HEK293 (cell line): ENCODE measurements at regions not wholly inside any gene's neighbourhood (a gene's known extent, or its start where the extent isn't known, plus 50 kb on each side); places are given as distances from the start of the nearest gene placed in this dataset.

ENCODE experiments used
- CTCF ChIA-PET: fragments of 350-600 bp; formaldehyde crosslinking; extraction: SDS; loops from one replicate; lab custom pipeline; 2021; ENCODE audit warnings: antibody characterized with exemption; lab: Yijun Ruan, JAX
- POLR2A ChIA-PET: fragments of 300-600 bp; formaldehyde crosslinking; extraction: SDS; loops from one replicate; lab custom pipeline; 2020; ENCODE audit warnings: antibody characterized with exemption, inconsistent platforms; lab: Yijun Ruan, JAX
- H3K27ac ChIP-seq: fragments of 200-500 bp; sonication (Bioruptor generic); 2 replicates; pipeline ENCODE4 v1.5.1; 2014; ENCODE audit warnings: low read depth, low read length, control low read depth, inconsistent platforms; ENCODE audit errors: extremely low read depth
- H3K36me3 ChIP-seq, 2 experiments: fragments of 200-500 bp in 1 of 2; sonication (Bioruptor generic) in 1 of 2; 1 replicate in 1 of 2; 2 replicates in 1 of 2; pipeline ENCODE4 v1.5.1; 2014 to 2017; ENCODE audit warnings: inconsistent platforms in 2 of 2, low read length in 2 of 2; ENCODE audit not compliant: control insufficient read depth in 2 of 2, insufficient read depth in 1 of 2
- H3K4me1 ChIP-seq: fragments of 200-500 bp; sonication (Bioruptor generic); 2 replicates; pipeline ENCODE4 v1.5.1; 2014; ENCODE audit warnings: mild to moderate bottlenecking, low read length, inconsistent platforms; ENCODE audit not compliant: control insufficient read depth, insufficient read depth
- H3K4me3 ChIP-seq: 2 replicates; pipeline ENCODE4 v1.5.1; 2011; ENCODE audit warnings: low read depth, mild to moderate bottlenecking, control low read depth, low read length, moderate library complexity
- H3K9me3 ChIP-seq: fragments of 200-500 bp; sonication (Bioruptor generic); 2 replicates; pipeline ENCODE4 v1.5.1; 2014; ENCODE audit warnings: low read depth, low read length, inconsistent platforms; ENCODE audit not compliant: control insufficient read depth, insufficient read depth
- INSM2 ChIP-seq: fragments of 450-650 bp; formaldehyde crosslinking; IDR thresholded peaks from 2 replicates; pipeline ENCODE4 v1.5.1; 2016; ENCODE audit warnings: missing biosample characterization, missing genetic modification characterization
- PATZ1 ChIP-seq: fragments of 450-650 bp; formaldehyde crosslinking; IDR thresholded peaks from 2 replicates; pipeline ENCODE4 v1.5.1; 2016; ENCODE audit warnings: missing biosample characterization, missing genetic modification characterization
- ZBTB48 ChIP-seq: fragments of 450-650 bp; formaldehyde crosslinking; IDR thresholded peaks from 2 replicates; pipeline ENCODE4 v1.5.1; 2016; ENCODE audit warnings: missing biosample characterization, missing genetic modification characterization
- ZBTB7A ChIP-seq: fragments of 450-650 bp; formaldehyde crosslinking; IDR thresholded peaks from 2 replicates; pipeline ENCODE4 v1.5.1; 2016; ENCODE audit warnings: low read depth, missing biosample characterization, missing genetic modification characterization
- ZNF155 ChIP-seq: fragments of 450-650 bp; formaldehyde crosslinking; IDR thresholded peaks from 2 replicates; pipeline ENCODE4 v1.5.1; 2016; ENCODE audit warnings: missing biosample characterization, missing genetic modification characterization
- ZNF2 ChIP-seq: fragments of 450-650 bp; formaldehyde crosslinking; IDR thresholded peaks from 2 replicates; pipeline ENCODE4 v1.5.1; 2016; ENCODE audit warnings: missing biosample characterization, missing genetic modification characterization
- ZNF211 ChIP-seq: fragments of 450-650 bp; formaldehyde crosslinking; IDR thresholded peaks from 2 replicates; pipeline ENCODE4 v1.5.1; 2016; ENCODE audit warnings: low read depth, missing biosample characterization, missing genetic modification characterization
- ZNF23 ChIP-seq: fragments of 450-650 bp; formaldehyde crosslinking; IDR thresholded peaks from 2 replicates; pipeline ENCODE4 v1.5.1; 2016; ENCODE audit warnings: missing biosample characterization, missing genetic modification characterization, borderline replicate concordance
- ZNF26 ChIP-seq: fragments of 450-650 bp; formaldehyde crosslinking; IDR thresholded peaks from 2 replicates; pipeline ENCODE4 v1.5.1; 2016; ENCODE audit warnings: missing biosample characterization, missing genetic modification characterization
- ZNF366 ChIP-seq: fragments of 450-650 bp; formaldehyde crosslinking; conservative IDR thresholded peaks from 2 replicates; pipeline ENCODE4 v1.5.1; 2016; ENCODE audit warnings: missing biosample characterization, missing genetic modification characterization
- ZNF426 ChIP-seq: fragments of 450-650 bp; formaldehyde crosslinking; IDR thresholded peaks from 2 replicates; pipeline ENCODE4 v1.5.1; 2017; ENCODE audit warnings: missing biosample characterization, missing genetic modification characterization, mild to moderate bottlenecking, inconsistent platforms, moderate library complexity
- ZNF544 ChIP-seq: fragments of 450-650 bp; formaldehyde crosslinking; IDR thresholded peaks from 2 replicates; pipeline ENCODE4 v1.5.0; 2017; ENCODE audit warnings: missing biosample characterization, missing genetic modification characterization
- ZNF610 ChIP-seq: fragments of 450-650 bp; formaldehyde crosslinking; IDR thresholded peaks from 2 replicates; pipeline ENCODE4 v1.5.1; 2016; ENCODE audit warnings: missing biosample characterization, missing genetic modification characterization, borderline replicate concordance
- ZNF624 ChIP-seq: fragments of 450-650 bp; formaldehyde crosslinking; IDR thresholded peaks from 2 replicates; pipeline ENCODE4 v1.5.1; 2017; ENCODE audit warnings: missing biosample characterization, missing genetic modification characterization
- ZNF654 ChIP-seq: fragments of 450-650 bp; formaldehyde crosslinking; IDR thresholded peaks from 2 replicates; pipeline ENCODE4 v1.5.1; 2016; ENCODE audit warnings: low read depth, missing biosample characterization, missing genetic modification characterization
- ZNF677 ChIP-seq: fragments of 450-650 bp; IDR thresholded peaks from 2 replicates; pipeline ENCODE4 v1.5.0; 2018; ENCODE audit warnings: missing biosample characterization, mild to moderate bottlenecking, missing genetic modification characterization, moderate library complexity
- ZNF777 ChIP-seq: fragments of 450-650 bp; formaldehyde crosslinking; IDR thresholded peaks from 2 replicates; pipeline ENCODE4 v1.5.1; 2017; ENCODE audit warnings: missing biosample characterization, missing genetic modification characterization, borderline replicate concordance
- ZNF791 ChIP-seq: fragments of 450-650 bp; formaldehyde crosslinking; IDR thresholded peaks from 2 replicates; pipeline ENCODE4 v1.5.1; 2016; ENCODE audit warnings: missing biosample characterization, missing genetic modification characterization
- ZNF792 ChIP-seq: fragments of 450-650 bp; formaldehyde crosslinking; IDR thresholded peaks from 2 replicates; pipeline ENCODE4 v1.5.1; 2016; ENCODE audit warnings: missing biosample characterization, missing genetic modification characterization
- ZNF837 ChIP-seq: fragments of 450-650 bp; formaldehyde crosslinking; IDR thresholded peaks from 2 replicates; pipeline ENCODE4 v1.5.1; 2016; ENCODE audit warnings: missing biosample characterization, missing genetic modification characterization
- ZNF843 ChIP-seq: fragments of 450-650 bp; formaldehyde crosslinking; IDR thresholded peaks from 2 replicates; pipeline ENCODE4 v1.5.1; 2016; ENCODE audit warnings: missing biosample characterization, missing genetic modification characterization
- ZXDB ChIP-seq: fragments of 450-650 bp; formaldehyde crosslinking; IDR thresholded peaks from 2 replicates; pipeline ENCODE4 v1.5.1; 2016; ENCODE audit warnings: missing biosample characterization, missing genetic modification characterization

- TF ChIP-seq INSM2 (tag by site-specific recombination): no peak
- no peak for TF ChIP-seq ZXDB (tag by site-specific recombination)
- TF ChIP-seq ZNF777 (tag by site-specific recombination): no peak
- TF ChIP-seq ZNF26 (tag by site-specific recombination): no peak
- TF ChIP-seq ZNF2 (tag by site-specific recombination): no peak
- TF ChIP-seq ZNF366: no peak
Measured at GRCh38 chr18:42475157-42475556, 520.1 kb downstream of the PIK3C3 start (continued).

- ChIA-PET POLR2A (no interaction called here), CTCF (no interaction called here)
- Histone ChIP-seq H3K4me3 (no peak overlapping the region), H3K27ac (no peak overlapping the region), H3K4me1 (no peaks in the 10 kb centered on the region; the same call in 1 of the 2 replicates), H3K9me3 (no peaks in the 10 kb centered on the region), H3K36me3 (no peaks in the 10 kb centered on the region)
- no peak for TF ChIP-seq ZBTB7A (tag by site-specific recombination)
- no peak for TF ChIP-seq ZNF2 (tag by site-specific recombination)
- TF ChIP-seq ZBTB48 (tag by site-specific recombination): no peak
- TF ChIP-seq ZNF843: no peak
- no peak for TF ChIP-seq ZNF624 (tag by site-specific recombination)
- no peak for TF ChIP-seq ZNF792
- no peak for TF ChIP-seq ZNF155 (tag by site-specific recombination)
- no peak for TF ChIP-seq ZNF211 (tag by site-specific recombination)
- no peak for TF ChIP-seq ZNF654 (tag by site-specific recombination)
- TF ChIP-seq ZNF366: no peak
- TF ChIP-seq PATZ1 (tag by site-specific recombination): no peak
- no peak for TF ChIP-seq ZNF23 (tag by site-specific recombination)
- TF ChIP-seq ZNF544 (tag by site-specific recombination): no peak
- TF ChIP-seq ZNF610 (tag by site-specific recombination): no peak
- no peak for TF ChIP-seq ZNF677 (tag by site-specific recombination)
- no peak for TF ChIP-seq ZNF426 (tag by site-specific recombination)
- TF ChIP-seq ZNF791 (tag by site-specific recombination): no peak
- no peak for TF ChIP-seq ZNF837
Measured at GRCh38 chr18:42477267-42477666, 522.2 kb downstream of the PIK3C3 start.
